ENCODE measurements at regions not wholly inside any gene's neighbourhood (a gene's known extent, or its start where the extent isn't known, plus 50 kb on each side); places are given as distances from the start of the nearest gene placed in this dataset.

GRCh38 chr2:103605071-103605780 is 843.4 kb downstream of the TMEM182 start:
- H3K4me3 ChIP-seq (IDR thresholded peaks at IDR 0.05; ENCODE audit: insufficient read depth, low read depth, low read length): no peak overlapping the region
- H3K4me2 ChIP-seq: no peak overlapping the region
- H4K20me1 ChIP-seq (ENCODE audit: insufficient read depth): no peaks in the 10 kb centered on the region
- no peaks in the 10 kb centered on the region for H3K79me2 ChIP-seq (ENCODE audit: insufficient read depth, low read depth)
- no peak overlapping the region for H3K27ac ChIP-seq
- H3K36me3 ChIP-seq (ENCODE audit: insufficient read depth): no peaks in the 10 kb centered on the region
- no peaks in the 10 kb centered on the region for H3K4me1 ChIP-seq (ENCODE audit: low read depth, poor library complexity, severe bottlenecking)
- no peak for TF ChIP-seq CTCF (conservative IDR thresholded peaks at IDR 0.05; ENCODE audit: low read depth, low read length)
- H3K9ac ChIP-seq: no peak overlapping the region
- H2AFZ ChIP-seq (ENCODE audit: low read depth): no peak overlapping the region
- H3K27me3 ChIP-seq (ENCODE audit: insufficient read depth, low read depth): no peaks in the 10 kb centered on the region

GRCh38 chr2:103615611-103616105 is 853.8 kb downstream of the TMEM182 start:
- Histone ChIP-seq H3K27ac (no peak overlapping the region), H3K4me3 (IDR thresholded peaks at IDR 0.05; ENCODE audit: insufficient read depth, low read depth, low read length) (no peak overlapping the region), H3K9ac (no peak overlapping the region), H3K27me3 (ENCODE audit: insufficient read depth, low read depth) (no peaks in the 10 kb centered on the region), H4K20me1 (ENCODE audit: insufficient read depth) (no peaks in the 10 kb centered on the region), H3K4me2 (no peak overlapping the region), H3K79me2 (ENCODE audit: insufficient read depth, low read depth) (no peaks in the 10 kb centered on the region), H3K4me1 (ENCODE audit: low read depth, poor library complexity, severe bottlenecking) (no peaks in the 10 kb centered on the region), H3K36me3 (ENCODE audit: insufficient read depth) (no peaks in the 10 kb centered on the region), H2AFZ (ENCODE audit: low read depth) (no peak overlapping the region)
- no peak for TF ChIP-seq CTCF (conservative IDR thresholded peaks at IDR 0.05; ENCODE audit: low read depth, low read length)

GRCh38 chr2:103616891-103617290 is 855.1 kb downstream of the TMEM182 start:
- H3K4me2 ChIP-seq: no peak overlapping the region

GRCh38 chr2:103618112-103618511 is 856.3 kb downstream of the TMEM182 start:
- no peak for TF ChIP-seq CTCF (conservative IDR thresholded peaks at IDR 0.05; ENCODE audit: low read depth, low read length)
- H3K4me3 ChIP-seq (IDR thresholded peaks at IDR 0.05; ENCODE audit: insufficient read depth, low read depth, low read length): no peak overlapping the region
- H3K79me2 ChIP-seq (ENCODE audit: insufficient read depth, low read depth): no peaks in the 10 kb centered on the region
- no peaks in the 10 kb centered on the region for H3K4me1 ChIP-seq (ENCODE audit: low read depth, poor library complexity, severe bottlenecking)
- H3K27ac ChIP-seq: no peak overlapping the region
- H3K27me3 ChIP-seq (ENCODE audit: insufficient read depth, low read depth): no peaks in the 10 kb centered on the region
- no peak overlapping the region for H3K4me2 ChIP-seq
- no peaks in the 10 kb centered on the region for H4K20me1 ChIP-seq (ENCODE audit: insufficient read depth)
- no peak overlapping the region for H2AFZ ChIP-seq (ENCODE audit: low read depth)
- H3K9ac ChIP-seq: no peak overlapping the region
- no peaks in the 10 kb centered on the region for H3K36me3 ChIP-seq (ENCODE audit: insufficient read depth)

More at GRCh38 chr2:103616891-103617290, 855.1 kb downstream of the TMEM182 start:
- H4K20me1 ChIP-seq (ENCODE audit: insufficient read depth): no peaks in the 10 kb centered on the region
- TF ChIP-seq CTCF (conservative IDR thresholded peaks at IDR 0.05; ENCODE audit: low read depth, low read length): no peak
- no peak overlapping the region for H2AFZ ChIP-seq (ENCODE audit: low read depth)
- no peak overlapping the region for H3K4me3 ChIP-seq (IDR thresholded peaks at IDR 0.05; ENCODE audit: insufficient read depth, low read depth, low read length)
- H3K27ac ChIP-seq: no peak overlapping the region
- H3K9ac ChIP-seq: no peak overlapping the region
- H3K4me1 ChIP-seq (ENCODE audit: low read depth, poor library complexity, severe bottlenecking): no peaks in the 10 kb centered on the region
- no peaks in the 10 kb centered on the region for H3K27me3 ChIP-seq (ENCODE audit: insufficient read depth, low read depth)
- no peaks in the 10 kb centered on the region for H3K36me3 ChIP-seq (ENCODE audit: insufficient read depth)
- H3K79me2 ChIP-seq (ENCODE audit: insufficient read depth, low read depth): no peaks in the 10 kb centered on the region
